Activated T-cell treated with anti-CD3 and anti-CD28 coated beads, Interleukin-2, amount 50 U/mL, for 72 hours (primary cell): ENCODE measurements at regions not wholly inside any gene's neighbourhood (a gene's known extent, or its start where the extent isn't known, plus 50 kb on each side); places are given as distances from the start of the nearest gene placed in this dataset.

Source experiments
- ATAC-seq, 2 donors: fragments of 150-1000 bp; cut with Tn5 transposase; replicated peaks in 1 of 2; 2 replicates each; pipeline ENCODE4 v1.10.0; 2021; ENCODE audit warnings: moderate library complexity in 2 of 2, mild to moderate bottlenecking in 1 of 2
- DNase-seq, 2 donors: peaks; one replicate each; pipeline ENCODE4 v3.0.0; 2021 to 2022; ENCODE audit warnings: mixed read lengths in 1 of 2
- H3K27ac Mint-ChIP-seq: one replicate; pipeline ENCODE4 v1.8.0; 2022; ENCODE audit warnings: mild to moderate bottlenecking, moderate library complexity, mixed read lengths
- H3K27me3 Mint-ChIP-seq: one replicate; pipeline ENCODE4 v1.8.0; 2022; ENCODE audit warnings: low read depth, mixed read lengths
- H3K36me3 Mint-ChIP-seq, 2 donors: one replicate each; pipeline ENCODE4 v1.8.0; 2022; ENCODE audit warnings: mixed read lengths in 2 of 2, mild to moderate bottlenecking in 1 of 2; ENCODE audit not compliant: insufficient read depth in 2 of 2
- H3K4me1 Mint-ChIP-seq: one replicate; pipeline ENCODE4 v1.8.0; 2022; ENCODE audit warnings: low read depth, mixed read lengths
- H3K4me3 Mint-ChIP-seq, 2 donors: one replicate each; pipeline ENCODE4 v1.8.0; 2022; ENCODE audit warnings: mild to moderate bottlenecking in 2 of 2, mixed read lengths in 2 of 2, moderate library complexity in 2 of 2
- H3K9me3 Mint-ChIP-seq, 2 donors: one replicate each; pipeline ENCODE4 v1.8.0; 2022; ENCODE audit warnings: mixed read lengths in 2 of 2

DNA sequence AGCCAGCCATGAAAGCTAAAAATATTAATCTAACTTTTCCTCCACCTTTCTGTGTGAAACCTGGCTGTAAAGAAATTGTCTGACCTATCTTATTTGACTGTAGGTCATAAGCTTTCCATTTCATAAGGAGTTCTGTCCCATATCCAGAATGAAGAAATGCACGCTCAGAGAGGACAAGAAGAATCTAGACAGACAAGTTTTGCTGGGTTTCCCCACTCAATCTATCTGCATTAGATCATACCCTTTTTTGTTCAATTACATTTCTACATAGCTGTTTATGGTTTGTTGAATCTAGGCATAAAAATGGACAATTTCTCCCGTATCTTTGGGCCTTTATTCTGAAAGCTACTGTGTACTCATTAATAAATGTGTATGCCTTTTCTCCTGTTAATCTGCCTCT is 1495.1 kb downstream of the C4orf33 start:
- DNase-seq (no peak), ATAC-seq (no peak)
- Mint-ChIP-seq H3K4me1 (no peaks in the 10 kb centered on the region), H3K9me3 (peaks cover 3 to 4% of the 10 kb centered on the region in 2 donors), H3K4me3 (no peak overlapping the region), H3K27ac (no peak overlapping the region), H3K36me3 (no peaks in the 10 kb centered on the region), H3K27me3 (no peaks in the 10 kb centered on the region)

DNA sequence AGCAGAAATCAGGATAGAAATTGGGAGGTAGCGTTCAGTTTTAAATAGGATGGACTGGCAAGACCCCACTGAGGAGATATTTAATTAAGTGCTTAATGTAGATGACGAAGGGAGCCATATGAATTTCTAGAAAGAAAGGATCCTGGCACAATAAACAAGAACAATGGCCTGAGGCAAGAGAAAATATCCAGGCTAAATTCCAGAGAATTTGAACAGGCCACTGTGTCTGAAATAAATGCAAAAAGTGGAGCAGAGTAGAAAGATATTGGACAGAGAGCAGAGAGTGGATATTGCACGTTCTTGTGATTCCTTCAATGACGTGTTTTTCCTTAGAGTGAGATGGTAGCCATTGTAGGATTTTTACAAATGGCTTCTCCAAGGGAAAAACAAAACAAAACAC is 1504.8 kb downstream of the C4orf33 start:
- no peaks in the 10 kb centered on the region for H3K36me3 Mint-ChIP-seq
- no peak overlapping the region for H3K27ac Mint-ChIP-seq
- ATAC-seq (no peak), DNase-seq (no peak)
- H3K27me3 Mint-ChIP-seq = no peaks in the 10 kb centered on the region
- H3K9me3 Mint-ChIP-seq = peaks cover 5 to 8% of the 10 kb centered on the region in 2 donors
- no peaks in the 10 kb centered on the region for H3K4me1 Mint-ChIP-seq
- H3K4me3 Mint-ChIP-seq = no peak overlapping the region

DNA sequence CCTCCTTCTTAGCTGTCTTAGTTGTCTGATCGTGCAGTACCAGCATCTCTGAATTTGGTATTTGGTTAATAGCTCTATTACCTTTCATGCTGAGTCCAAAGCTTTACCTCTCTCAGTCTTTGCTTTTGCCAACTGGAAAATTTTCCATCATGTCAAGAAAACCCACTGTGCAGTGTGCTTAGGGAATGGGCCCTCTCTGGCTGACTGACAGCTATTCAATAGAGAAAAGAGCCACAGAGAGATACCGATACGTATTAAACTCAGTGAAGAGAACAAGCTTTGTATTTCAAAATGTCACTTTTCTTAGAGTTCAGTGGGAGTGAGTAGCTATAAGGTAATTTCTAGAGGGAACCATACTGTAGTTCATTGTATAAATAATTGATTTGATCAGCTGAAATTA is 1507.1 kb downstream of the C4orf33 start:
- H3K36me3 Mint-ChIP-seq = no peaks in the 10 kb centered on the region
- DNase-seq (no peak), ATAC-seq (no peak)
- no peak overlapping the region for H3K4me3 Mint-ChIP-seq
- no peaks in the 10 kb centered on the region for H3K27me3 Mint-ChIP-seq
- peaks cover 6 to 12% of the 10 kb centered on the region in 2 donors for H3K9me3 Mint-ChIP-seq
- H3K4me1 Mint-ChIP-seq = no peaks in the 10 kb centered on the region
- H3K27ac Mint-ChIP-seq = no peak overlapping the region

DNA sequence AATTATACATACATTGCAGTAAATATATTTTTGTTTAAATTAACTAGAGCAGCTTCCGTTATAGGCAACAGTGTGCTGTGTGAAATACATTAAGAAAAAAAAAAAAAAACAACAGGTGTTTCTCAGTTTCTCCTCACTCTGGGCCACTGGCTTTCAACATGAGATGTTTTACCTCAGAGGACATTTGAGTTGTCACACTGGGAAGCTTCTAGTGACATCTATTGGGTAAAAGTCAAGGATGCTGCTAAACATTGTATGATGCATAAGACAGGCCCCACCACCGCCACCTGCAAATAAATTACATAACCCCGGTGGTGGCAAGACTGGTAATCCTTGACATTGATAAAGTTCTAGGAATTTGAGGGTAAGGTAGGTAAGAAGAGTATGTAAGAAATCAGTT is 1512.2 kb downstream of the C4orf33 start:
- Mint-ChIP-seq H3K27me3 (no peaks in the 10 kb centered on the region), H3K27ac (no peak overlapping the region), H3K36me3 (no peaks in the 10 kb centered on the region), H3K9me3 (peaks cover 2 to 7% of the 10 kb centered on the region in 2 donors), H3K4me1 (no peaks in the 10 kb centered on the region), H3K4me3 (no peak overlapping the region)
- no peak for DNase-seq
- no peak for ATAC-seq

DNA sequence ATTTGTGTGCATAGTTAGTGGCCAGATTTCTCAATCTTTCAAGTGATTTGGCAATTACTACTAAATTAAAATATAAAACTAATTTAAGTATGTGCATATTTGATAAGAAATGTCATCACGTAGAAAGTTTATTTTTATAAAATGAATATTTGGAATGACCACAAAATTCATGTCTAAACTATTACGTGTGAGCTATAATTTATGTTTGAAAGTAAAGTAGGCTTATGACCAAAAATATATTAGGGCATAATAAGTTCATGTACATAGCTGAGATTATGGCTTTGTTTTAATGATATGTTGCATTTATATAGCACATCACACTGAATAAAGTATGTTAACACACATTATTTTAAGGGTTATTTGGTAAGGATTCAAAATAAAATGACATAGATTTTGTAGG is 1532.6 kb downstream of the C4orf33 start:
- H3K9me3 Mint-ChIP-seq = peaks cover 3% of the 10 kb centered on the region in 2 donors
- H3K4me3 Mint-ChIP-seq = no peak overlapping the region
- H3K4me1 Mint-ChIP-seq = no peaks in the 10 kb centered on the region
- H3K36me3 Mint-ChIP-seq = no peaks in the 10 kb centered on the region
- no peaks in the 10 kb centered on the region for H3K27me3 Mint-ChIP-seq
- H3K27ac Mint-ChIP-seq = no peak overlapping the region
- DNase-seq = no peak
- no peak for ATAC-seq

DNA sequence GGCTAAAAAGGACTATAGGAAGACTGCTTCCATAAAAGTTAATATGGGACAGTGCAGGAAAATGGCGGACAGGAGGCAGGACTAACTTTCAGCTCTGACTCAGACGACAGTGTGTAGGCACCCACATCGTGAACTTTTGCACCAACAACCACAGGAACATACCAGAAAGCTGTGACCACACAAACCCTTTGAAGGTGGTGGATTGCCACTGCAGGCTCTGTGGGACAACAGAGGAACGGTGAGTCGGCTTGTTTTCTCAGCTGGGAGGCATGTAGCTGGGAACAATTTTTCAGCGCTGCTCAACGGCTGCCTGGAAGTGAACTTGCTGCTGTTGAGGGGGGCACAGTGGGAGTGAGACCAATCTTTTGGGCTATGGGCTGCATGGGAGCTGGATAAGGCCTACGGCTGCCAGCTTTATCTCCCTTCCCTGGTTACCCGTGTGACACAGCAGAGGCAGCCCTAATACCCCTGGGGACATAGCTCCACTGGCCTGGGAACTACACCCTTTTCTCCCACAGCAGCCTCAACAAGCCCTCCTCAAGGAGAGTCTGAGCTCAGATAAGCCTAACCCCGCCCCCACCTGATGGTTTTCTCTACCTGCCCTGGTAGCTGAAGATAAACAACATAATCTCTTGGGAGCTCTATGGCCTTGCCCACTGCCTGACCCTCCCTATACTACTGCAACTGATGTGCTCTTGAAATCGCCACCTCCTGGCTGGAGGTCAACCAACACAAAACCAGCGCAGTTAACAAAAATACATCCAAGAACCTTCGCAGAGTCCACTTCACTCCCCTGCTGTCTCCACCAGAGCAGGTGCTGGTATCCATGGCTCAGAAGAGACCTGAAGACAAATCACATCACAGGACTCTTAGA is 1537.0 kb downstream of the C4orf33 start:
- Mint-ChIP-seq H3K36me3 (no peaks in the 10 kb centered on the region), H3K27ac (no peak overlapping the region), H3K4me3 (no peak overlapping the region), H3K27me3 (no peaks in the 10 kb centered on the region), H3K4me1 (no peaks in the 10 kb centered on the region), H3K9me3 (peaks cover 3 to 5% of the 10 kb centered on the region in 2 donors)
- no peak for ATAC-seq
- no peak for DNase-seq

DNA sequence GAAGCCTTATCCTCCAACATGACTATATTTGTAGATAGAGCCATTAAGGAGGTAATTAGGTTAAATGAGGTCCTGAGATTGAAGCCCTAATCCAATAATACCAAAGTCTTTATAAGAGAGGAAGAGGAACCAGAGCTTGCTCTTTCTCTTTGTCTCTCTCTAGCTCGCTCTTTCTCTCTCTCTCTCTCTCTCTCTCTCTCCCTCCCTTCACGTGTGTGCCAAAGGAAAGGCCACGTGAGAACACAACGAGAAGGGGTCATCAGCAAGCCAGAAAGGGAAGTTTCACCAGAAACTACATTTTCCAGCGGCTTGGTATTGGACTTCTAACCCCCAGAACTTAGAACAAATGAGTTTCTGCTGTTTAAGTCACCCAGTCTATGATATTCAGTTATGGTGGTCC is 1540.5 kb downstream of the C4orf33 start:
- no peak for ATAC-seq
- H3K4me3 Mint-ChIP-seq = no peak overlapping the region
- H3K27me3 Mint-ChIP-seq = no peaks in the 10 kb centered on the region
- no peaks in the 10 kb centered on the region for H3K4me1 Mint-ChIP-seq
- peaks cover 3 to 5% of the 10 kb centered on the region in 2 donors for H3K9me3 Mint-ChIP-seq
- no peaks in the 10 kb centered on the region for H3K36me3 Mint-ChIP-seq
- DNase-seq = no peak
- H3K27ac Mint-ChIP-seq = no peak overlapping the region

DNA sequence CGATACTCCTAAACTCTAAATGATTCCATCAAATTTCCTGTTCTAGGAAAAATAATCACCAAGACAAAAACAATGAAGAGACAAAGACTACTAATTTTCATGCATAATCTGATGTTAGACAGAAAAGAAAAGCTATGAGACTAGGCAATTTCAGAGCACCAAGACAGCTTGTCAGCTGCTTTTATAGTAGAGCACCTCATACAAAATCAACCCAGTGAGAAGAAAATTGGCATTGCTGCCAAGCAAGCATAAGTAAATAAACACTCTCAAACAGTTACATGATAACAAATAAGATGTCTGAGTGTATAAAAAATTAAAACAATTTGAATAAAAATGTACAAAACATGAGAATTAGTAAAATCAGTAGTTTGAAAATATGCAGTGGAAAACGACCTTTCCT is 1544.6 kb downstream of the C4orf33 start:
- ATAC-seq (no peak), DNase-seq (no peak)
- Mint-ChIP-seq H3K4me3 (no peak overlapping the region), H3K4me1 (no peaks in the 10 kb centered on the region), H3K27ac (no peak overlapping the region), H3K9me3 (peaks cover 0 to 3% of the 10 kb centered on the region in 2 donors), H3K36me3 (no peaks in the 10 kb centered on the region), H3K27me3 (no peaks in the 10 kb centered on the region)

DNA sequence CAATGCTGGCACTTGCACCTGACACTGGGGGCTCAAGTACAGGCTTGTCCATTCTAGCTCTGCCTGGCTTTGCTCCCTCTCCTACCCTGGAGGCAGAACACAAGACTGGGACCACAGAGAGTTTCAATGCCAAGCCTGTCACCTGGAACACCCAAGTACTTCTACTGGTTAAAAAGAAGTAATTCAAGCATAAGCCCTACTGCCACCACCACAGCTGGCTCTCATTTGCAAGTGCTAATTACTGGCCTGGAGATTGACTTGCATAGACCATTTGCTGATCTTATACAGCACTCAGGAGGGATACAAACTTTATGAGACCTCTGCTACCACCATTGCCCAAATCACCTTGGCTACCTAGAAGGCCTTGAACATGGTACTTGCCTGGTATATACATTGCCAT is 1550.9 kb downstream of the C4orf33 start:
- Mint-ChIP-seq H3K4me1 (no peaks in the 10 kb centered on the region), H3K36me3 (no peaks in the 10 kb centered on the region), H3K27me3 (no peaks in the 10 kb centered on the region), H3K27ac (no peak overlapping the region), H3K4me3 (no peak overlapping the region), H3K9me3 (peaks cover 9 to 11% of the 10 kb centered on the region in 2 donors)
- no peak for DNase-seq
- ATAC-seq = no peak

DNA sequence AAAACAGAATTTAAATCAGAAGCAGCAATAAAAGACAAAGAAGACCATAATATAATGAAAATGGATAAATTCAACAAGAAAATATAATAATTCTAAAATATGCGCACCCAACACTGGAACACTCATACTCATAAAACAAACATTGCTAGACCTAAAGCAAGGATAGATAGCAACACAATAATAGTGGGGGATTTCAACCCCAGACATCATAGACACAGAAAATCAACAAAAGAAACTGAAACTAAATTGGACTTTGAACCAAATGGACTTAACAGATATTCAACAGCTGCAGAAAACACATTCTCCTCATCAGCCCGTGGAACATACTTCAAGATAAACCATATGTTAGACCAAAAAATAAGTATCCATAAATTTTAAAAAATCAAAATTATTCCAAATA is 1552.6 kb downstream of the C4orf33 start:
- no peak for DNase-seq
- Mint-ChIP-seq H3K9me3 (peaks cover 11% of the 10 kb centered on the region in 2 donors), H3K27me3 (no peaks in the 10 kb centered on the region), H3K27ac (no peak overlapping the region), H3K4me3 (no peak overlapping the region), H3K4me1 (no peaks in the 10 kb centered on the region), H3K36me3 (no peaks in the 10 kb centered on the region)
- ATAC-seq = no peak

DNA sequence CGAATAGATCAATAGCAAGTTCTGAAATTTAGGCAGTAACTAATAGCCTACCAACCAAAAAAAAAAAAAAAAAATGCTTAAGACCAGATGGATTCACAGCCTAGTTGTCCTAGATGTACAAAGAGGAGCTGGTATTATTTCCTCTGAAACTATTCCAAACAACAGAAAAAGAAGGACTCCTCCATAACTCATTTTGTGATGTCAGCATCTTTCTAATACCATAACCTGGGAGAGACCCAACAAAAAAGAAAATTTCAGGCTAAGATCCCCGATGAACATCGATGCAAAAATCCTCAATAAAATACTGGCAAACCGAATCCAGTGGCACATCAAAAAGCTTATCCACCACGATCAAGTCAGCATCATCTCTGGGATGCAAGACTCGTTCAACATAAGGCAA is 1557.9 kb downstream of the C4orf33 start:
- H3K27ac Mint-ChIP-seq = no peak overlapping the region
- H3K4me3 Mint-ChIP-seq = no peak overlapping the region
- DNase-seq (no peak), ATAC-seq (no peak)
- H3K27me3 Mint-ChIP-seq = no peaks in the 10 kb centered on the region
- peaks cover 13 to 25% of the 10 kb centered on the region in 2 donors for H3K9me3 Mint-ChIP-seq
- H3K4me1 Mint-ChIP-seq = no peaks in the 10 kb centered on the region
- no peaks in the 10 kb centered on the region for H3K36me3 Mint-ChIP-seq

DNA sequence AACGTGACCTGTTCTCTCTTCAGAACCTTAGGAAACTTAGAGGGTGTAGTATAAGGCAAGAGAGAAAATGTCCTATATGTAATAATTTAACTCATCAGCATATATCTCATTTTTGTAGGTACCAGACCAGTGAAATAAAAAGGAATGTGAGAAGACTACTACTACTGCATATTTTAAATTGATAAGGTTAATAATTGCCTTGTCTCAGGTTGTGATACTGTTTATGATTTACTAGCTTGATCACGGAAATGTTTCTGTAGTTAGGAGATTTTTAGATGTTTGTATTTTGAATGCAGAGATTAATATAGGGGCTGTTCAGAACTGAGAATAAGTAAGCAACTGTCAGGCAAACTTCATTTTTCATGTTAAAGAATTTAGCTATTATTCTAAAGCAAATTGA is 1563.4 kb downstream of the C4orf33 start:
- ATAC-seq (no peak), DNase-seq (no peak)
- no peaks in the 10 kb centered on the region for H3K4me1 Mint-ChIP-seq
- no peak overlapping the region for H3K4me3 Mint-ChIP-seq
- no peak overlapping the region for H3K27ac Mint-ChIP-seq
- peaks cover 5 to 11% of the 10 kb centered on the region in 2 donors for H3K9me3 Mint-ChIP-seq
- no peaks in the 10 kb centered on the region for H3K27me3 Mint-ChIP-seq
- no peaks in the 10 kb centered on the region for H3K36me3 Mint-ChIP-seq

DNA sequence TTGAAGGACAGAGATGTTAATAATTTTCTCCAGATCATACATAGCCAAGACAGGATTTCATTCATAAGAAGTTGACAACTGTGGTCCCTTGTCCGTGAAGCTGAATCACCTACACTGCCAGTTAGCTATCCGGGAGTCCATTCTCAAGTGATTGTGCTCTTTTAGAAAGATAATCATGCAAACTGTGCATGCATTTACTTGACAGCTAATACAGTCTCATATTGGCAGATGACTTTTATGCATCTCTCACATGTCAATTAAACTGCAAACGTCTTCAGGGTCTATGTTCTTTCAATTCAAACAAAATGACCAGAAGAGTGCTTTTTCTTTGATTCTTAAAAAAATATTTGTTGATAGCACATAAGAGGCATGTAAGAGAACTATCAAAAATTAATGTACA is 1572.9 kb downstream of the C4orf33 start:
- Mint-ChIP-seq H3K9me3 (peaks cover 0 to 1% of the 10 kb centered on the region in 2 donors), H3K27me3 (no peaks in the 10 kb centered on the region), H3K4me1 (no peaks in the 10 kb centered on the region), H3K27ac (no peak overlapping the region), H3K4me3 (no peak overlapping the region), H3K36me3 (no peaks in the 10 kb centered on the region)
- DNase-seq (no peak), ATAC-seq (no peak)

DNA sequence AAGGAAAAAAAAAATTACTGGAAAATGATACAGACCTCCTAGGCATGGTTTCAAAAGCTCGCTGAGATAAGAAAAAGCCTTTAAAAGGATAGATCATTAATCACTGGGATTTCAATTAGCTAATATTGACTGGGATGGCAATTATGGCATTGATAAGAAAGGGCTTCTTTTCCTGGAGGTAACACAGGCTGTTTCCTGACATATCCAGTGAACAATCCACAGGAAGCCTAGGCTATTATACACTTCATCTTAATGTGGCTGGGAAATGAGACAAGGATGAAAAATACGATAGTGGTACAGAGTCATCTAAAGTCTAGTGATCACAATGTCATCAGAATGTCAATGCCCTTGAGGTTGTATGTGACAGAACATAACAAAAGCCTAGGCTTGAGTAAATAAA is 1579.3 kb downstream of the C4orf33 start:
- DNase-seq = no peak
- no peak overlapping the region for H3K4me3 Mint-ChIP-seq
- H3K27ac Mint-ChIP-seq = no peak overlapping the region
- peaks cover 2 to 4% of the 10 kb centered on the region in 2 donors for H3K9me3 Mint-ChIP-seq
- no peaks in the 10 kb centered on the region for H3K27me3 Mint-ChIP-seq
- H3K4me1 Mint-ChIP-seq = no peaks in the 10 kb centered on the region
- H3K36me3 Mint-ChIP-seq = peaks cover 0 to 2% of the 10 kb centered on the region in 2 donors
- ATAC-seq = no peak
